DND-41 (cell line): ENCODE measurements at regions not wholly inside any gene's neighbourhood (a gene's known extent, or its start where the extent isn't known, plus 50 kb on each side); places are given as distances from the start of the nearest gene placed in this dataset.

ENCODE experiments used
- EZH2 ChIP-seq: IDR thresholded peaks from 3 replicates; pipeline ENCODE4 v1.6.1; 2012; ENCODE audit warnings: borderline replicate concordance, low read depth, mild to moderate bottlenecking, moderate library complexity, low read length, inconsistent platforms; ENCODE audit not compliant: severe bottlenecking
- TF ChIP-seq, protein P1 (sequence below): IDR thresholded peaks from 2 replicates; pipeline ENCODE4 v1.5.1; 2012; ENCODE audit warnings: borderline replicate concordance, low read length, moderate library complexity, mild to moderate bottlenecking; ENCODE audit not compliant: poor library complexity, severe bottlenecking; ENCODE audit errors: extremely low read depth

DNA sequence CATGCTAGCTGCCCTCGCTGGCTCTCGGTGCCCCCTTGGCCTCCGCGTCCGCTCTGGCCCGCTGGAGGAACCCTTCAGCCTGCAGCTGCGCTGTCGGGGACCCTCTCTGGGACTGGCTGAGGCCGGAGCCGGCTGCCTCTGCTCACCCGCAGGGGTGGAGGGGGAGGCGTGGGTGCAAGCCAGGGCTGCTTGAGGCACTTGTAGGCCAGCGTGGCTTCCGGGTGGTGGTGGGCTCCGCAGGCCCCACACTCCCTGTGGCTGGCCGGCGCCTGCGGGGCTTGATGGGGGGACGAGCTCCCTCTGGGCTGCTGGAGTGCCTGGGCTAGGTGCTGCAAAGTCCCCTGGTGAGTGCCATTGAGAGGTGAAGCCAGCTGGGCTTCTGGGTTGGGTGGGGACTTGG, 429.6 kb downstream of the LRRC70 start:
- TF ChIP-seq, protein P1, sequence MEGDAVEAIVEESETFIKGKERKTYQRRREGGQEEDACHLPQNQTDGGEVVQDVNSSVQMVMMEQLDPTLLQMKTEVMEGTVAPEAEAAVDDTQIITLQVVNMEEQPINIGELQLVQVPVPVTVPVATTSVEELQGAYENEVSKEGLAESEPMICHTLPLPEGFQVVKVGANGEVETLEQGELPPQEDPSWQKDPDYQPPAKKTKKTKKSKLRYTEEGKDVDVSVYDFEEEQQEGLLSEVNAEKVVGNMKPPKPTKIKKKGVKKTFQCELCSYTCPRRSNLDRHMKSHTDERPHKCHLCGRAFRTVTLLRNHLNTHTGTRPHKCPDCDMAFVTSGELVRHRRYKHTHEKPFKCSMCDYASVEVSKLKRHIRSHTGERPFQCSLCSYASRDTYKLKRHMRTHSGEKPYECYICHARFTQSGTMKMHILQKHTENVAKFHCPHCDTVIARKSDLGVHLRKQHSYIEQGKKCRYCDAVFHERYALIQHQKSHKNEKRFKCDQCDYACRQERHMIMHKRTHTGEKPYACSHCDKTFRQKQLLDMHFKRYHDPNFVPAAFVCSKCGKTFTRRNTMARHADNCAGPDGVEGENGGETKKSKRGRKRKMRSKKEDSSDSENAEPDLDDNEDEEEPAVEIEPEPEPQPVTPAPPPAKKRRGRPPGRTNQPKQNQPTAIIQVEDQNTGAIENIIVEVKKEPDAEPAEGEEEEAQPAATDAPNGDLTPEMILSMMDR = no peak
- TF ChIP-seq EZH2 = no peak
